ENCODE measurements at regions not wholly inside any gene's neighbourhood (a gene's known extent, or its start where the extent isn't known, plus 50 kb on each side); places are given as distances from the start of the nearest gene placed in this dataset.

DNA sequence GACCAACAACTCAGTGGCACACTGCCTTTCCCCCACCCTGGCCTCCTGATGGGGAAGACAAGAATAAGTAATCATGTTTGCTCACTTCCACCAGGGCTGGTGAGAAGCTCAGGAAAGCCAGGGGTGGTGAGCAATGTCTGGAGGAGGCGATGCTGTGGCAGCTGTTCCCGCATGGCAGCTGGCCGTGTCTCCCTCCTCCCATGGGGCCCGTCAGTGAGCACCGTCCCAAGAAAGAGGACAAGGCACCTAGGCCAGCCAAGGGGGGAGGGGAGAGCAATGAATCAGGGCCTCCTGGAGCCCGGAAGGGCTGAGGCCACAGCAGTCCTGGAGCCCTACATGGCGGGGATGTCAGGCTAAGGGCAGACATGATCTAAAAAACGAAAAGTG, 69.2 kb upstream of the INSIG1 start:
- Histone ChIP-seq H2AFZ (ENCODE audit: low read depth, low read length) (no peak overlapping the region), H3K27ac (ENCODE audit: low read length) (no peak overlapping the region), H3K79me2 (ENCODE audit: insufficient read depth, low read length) (no peaks in the 10 kb centered on the region), H3K4me3 (ENCODE audit: low read depth in 1 of 2, low read length in 2 of 2) (no peak overlapping the region), H3K4me1 (ENCODE audit: insufficient read depth, low read length) (no peaks in the 10 kb centered on the region), H3K9ac (ENCODE audit: low read depth, low read length) (no peak overlapping the region), H3K4me2 (ENCODE audit: insufficient read depth, low read length) (no peak overlapping the region), H3K9me3 (ENCODE audit: insufficient read depth, low read length, severe bottlenecking) (no peaks in the 10 kb centered on the region), H3K36me3 (ENCODE audit: insufficient read depth, low read length) (no peaks in the 10 kb centered on the region), H3K27me3 (ENCODE audit: insufficient read depth, low read length, poor library complexity) (no peaks in the 10 kb centered on the region), H4K20me1 (ENCODE audit: insufficient read depth, low read length) (no peaks in the 10 kb centered on the region)
- no peak for ATAC-seq (ENCODE audit: insufficient read depth, low read depth)
- no peak for DNase-seq
- TF ChIP-seq EZH2 (IDR thresholded peaks at IDR 0.05; ENCODE audit: borderline replicate concordance, low read depth, low read length, severe bottlenecking) (no peak), CTCF (IDR thresholded peaks at IDR 0.05; ENCODE audit: borderline replicate concordance, extremely low read depth, low read length, poor library complexity, severe bottlenecking) (no peak)

- H4K20me1 ChIP-seq (ENCODE audit: insufficient read depth, low read length): no peaks in the 10 kb centered on the region
- H3K4me3 ChIP-seq (ENCODE audit: low read depth in 1 of 2, low read length in 2 of 2): no peak overlapping the region
- TF ChIP-seq EZH2 (IDR thresholded peaks at IDR 0.05; ENCODE audit: borderline replicate concordance, low read depth, low read length, severe bottlenecking): no peak
- TF ChIP-seq CTCF (IDR thresholded peaks at IDR 0.05; ENCODE audit: borderline replicate concordance, extremely low read depth, low read length, poor library complexity, severe bottlenecking): no peak
- H3K36me3 ChIP-seq (ENCODE audit: insufficient read depth, low read length): no peaks in the 10 kb centered on the region
- no peaks in the 10 kb centered on the region for H3K4me1 ChIP-seq (ENCODE audit: insufficient read depth, low read length)
- no peak overlapping the region for H2AFZ ChIP-seq (ENCODE audit: low read depth, low read length)
- no peak overlapping the region for H3K9ac ChIP-seq (ENCODE audit: low read depth, low read length)
- DNase-seq (no peak), ATAC-seq (ENCODE audit: insufficient read depth, low read depth) (no peak)
- no peaks in the 10 kb centered on the region for H3K9me3 ChIP-seq (ENCODE audit: insufficient read depth, low read length, severe bottlenecking)
- no peaks in the 10 kb centered on the region for H3K79me2 ChIP-seq (ENCODE audit: insufficient read depth, low read length)
- H3K27ac ChIP-seq (ENCODE audit: low read length): no peak overlapping the region
- H3K27me3 ChIP-seq (ENCODE audit: insufficient read depth, low read length, poor library complexity): no peaks in the 10 kb centered on the region
- H3K4me2 ChIP-seq (ENCODE audit: insufficient read depth, low read length): no peak overlapping the region
These were observed 68.8 kb upstream of the INSIG1 start for GRCh38 chr7:155228894-155229293.

DNA sequence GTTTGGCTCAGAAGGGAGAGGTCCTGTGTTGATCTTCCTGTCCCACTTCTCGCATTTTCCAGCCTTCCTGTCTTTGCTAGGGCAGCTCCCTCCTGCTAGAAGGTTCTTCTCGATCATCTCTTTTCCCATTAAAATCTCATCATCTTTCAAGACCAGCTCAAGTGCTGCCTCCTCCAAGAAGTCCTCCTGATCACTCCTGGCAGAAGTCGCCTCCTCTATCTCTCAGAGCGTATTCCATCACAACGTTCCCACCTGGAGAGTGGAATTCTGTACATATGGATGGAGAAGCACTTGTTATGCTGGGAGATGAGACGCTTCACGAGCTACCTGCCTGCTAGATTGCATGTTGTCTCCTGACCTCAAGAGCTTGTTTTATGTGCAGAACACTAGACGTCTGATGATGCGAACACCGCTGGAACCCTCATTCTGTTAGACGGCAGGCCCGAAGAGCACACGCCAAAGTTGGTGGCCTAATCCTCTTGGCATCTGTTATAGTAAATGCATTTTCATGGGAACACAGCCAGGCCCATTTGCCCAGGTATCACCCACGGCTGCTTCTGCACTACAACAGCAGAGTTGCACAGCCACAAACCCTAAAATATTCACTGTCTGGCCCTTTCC, 68.0 kb upstream of the INSIG1 start:
- H2AFZ ChIP-seq (ENCODE audit: low read depth, low read length): no peak overlapping the region
- no peaks in the 10 kb centered on the region for H3K9me3 ChIP-seq (ENCODE audit: insufficient read depth, low read length, severe bottlenecking)
- TF ChIP-seq EZH2 (IDR thresholded peaks at IDR 0.05; ENCODE audit: borderline replicate concordance, low read depth, low read length, severe bottlenecking) (no peak), CTCF (IDR thresholded peaks at IDR 0.05; ENCODE audit: borderline replicate concordance, extremely low read depth, low read length, poor library complexity, severe bottlenecking) (no peak)
- H3K4me1 ChIP-seq (ENCODE audit: insufficient read depth, low read length): no peaks in the 10 kb centered on the region
- H3K4me2 ChIP-seq (ENCODE audit: insufficient read depth, low read length): no peak overlapping the region
- DNase-seq: no peak
- no peak overlapping the region for H3K9ac ChIP-seq (ENCODE audit: low read depth, low read length)
- no peak for ATAC-seq (ENCODE audit: insufficient read depth, low read depth)
- no peaks in the 10 kb centered on the region for H3K27me3 ChIP-seq (ENCODE audit: insufficient read depth, low read length, poor library complexity)
- H4K20me1 ChIP-seq (ENCODE audit: insufficient read depth, low read length): no peaks in the 10 kb centered on the region
- H3K36me3 ChIP-seq (ENCODE audit: insufficient read depth, low read length): no peaks in the 10 kb centered on the region
- H3K4me3 ChIP-seq (ENCODE audit: low read depth in 1 of 2, low read length in 2 of 2): no peak overlapping the region
- no peak overlapping the region for H3K27ac ChIP-seq (ENCODE audit: low read length)
- no peaks in the 10 kb centered on the region for H3K79me2 ChIP-seq (ENCODE audit: insufficient read depth, low read length)
